H1 (cell line): ENCODE measurements at regions not wholly inside any gene's neighbourhood (a gene's known extent, or its start where the extent isn't known, plus 50 kb on each side); places are given as distances from the start of the nearest gene placed in this dataset.
A peak's percentile ranks its signal among the peaks of the same experiment; 100 is the strongest.

ENCODE experiments used
- BRCA1 ChIP-seq: IDR thresholded peaks from 2 replicates; pipeline ENCODE4 v1.6.1; 2012; ENCODE audit warnings: low read depth, low read length, improper control_type of control experiment
- CHD7 ChIP-seq: fragments of 300-600 bp; sonication (generic); IDR thresholded peaks from 2 replicates; pipeline ENCODE4 v1.7.1; 2012; ENCODE audit warnings: low read length, moderate library complexity, mild to moderate bottlenecking, inconsistent platforms; ENCODE audit not compliant: insufficient replicate concordance
- CTCF ChIP-seq, 3 experiments: IDR thresholded peaks; 1 replicate in 2 of 3; 2 replicates in 1 of 3; pipeline versions ENCODE4 v1.5.1 to v1.6.1; 2011; ENCODE audit warnings: low read length in 3 of 3, mild to moderate bottlenecking in 3 of 3, inconsistent platforms in 2 of 3, low read depth in 1 of 3, moderate library complexity in 1 of 3; ENCODE audit not compliant: insufficient read depth in 1 of 3; ENCODE audit errors: control extremely low read depth in 1 of 3
- JUND ChIP-seq: IDR thresholded peaks from 2 replicates; pipeline ENCODE4 v1.6.1; 2011; ENCODE audit warnings: mild to moderate bottlenecking, improper control_type of control experiment, low read length
- MAFK ChIP-seq: IDR thresholded peaks from 2 replicates; pipeline ENCODE4 v1.6.1; 2012; ENCODE audit warnings: low read depth, mild to moderate bottlenecking, improper control_type of control experiment, low read length
- NANOG ChIP-seq: IDR thresholded peaks from 2 replicates; pipeline ENCODE4 v1.6.1; 2011; ENCODE audit warnings: low read length, low read depth, mild to moderate bottlenecking, inconsistent platforms; ENCODE audit not compliant: insufficient read depth, poor library complexity, severe bottlenecking
- RFX5 ChIP-seq: IDR thresholded peaks from 2 replicates; pipeline ENCODE4 v1.6.1; 2011; ENCODE audit warnings: low read depth, low read length, improper control_type of control experiment, borderline replicate concordance
- SP1 ChIP-seq: IDR thresholded peaks from 2 replicates; pipeline ENCODE4 v1.6.1; 2011; ENCODE audit warnings: low read depth, low read length
- SP4 ChIP-seq: IDR thresholded peaks from 2 replicates; pipeline ENCODE4 v1.6.1; 2012; ENCODE audit warnings: low read length, inconsistent platforms
- SRF ChIP-seq: IDR thresholded peaks from 2 replicates; pipeline ENCODE4 v1.6.1; 2011; ENCODE audit warnings: mild to moderate bottlenecking, low read depth, low read length, moderate library complexity

GRCh38 chr14:87186737-87187136 is 806.2 kb downstream of the GALC start (continued):
- TF ChIP-seq CHD7 (peak; percentile 70), CTCF (IDR thresholded peaks at IDR 0.05; ENCODE audit: control extremely low read depth in 1 of 3, insufficient read depth in 1 of 3, low read depth in 1 of 3, low read length in 3 of 3) (no peak), RFX5 (no peak), SRF (no peak), MAFK (peak; percentile 62; the same call in 1 of the 2 replicates), SP1 (0 out of 2 replicates have a peak, but pooled peaks have one; percentile 28), SP4 (no peak), NANOG (peak; percentile 24), JUND (no peak), BRCA1 (no peak)
